GM18868 (cell line): ENCODE measurements at regions not wholly inside any gene's neighbourhood (a gene's known extent, or its start where the extent isn't known, plus 50 kb on each side); places are given as distances from the start of the nearest gene placed in this dataset.
"Not testable (repeated sequence)": the region's sequence is repeated elsewhere in the genome, so short reads cannot be mapped to it uniquely, and the experiment has no call there.

Experiments
- ATAC-seq: cut with Tn5 transposase; IDR thresholded peaks from one replicate; pipeline ENCODE4 v1.9.1; 2021; ENCODE audit warnings: mild to moderate bottlenecking, moderate library complexity; ENCODE audit not compliant: unreplicated experiment

DNA sequence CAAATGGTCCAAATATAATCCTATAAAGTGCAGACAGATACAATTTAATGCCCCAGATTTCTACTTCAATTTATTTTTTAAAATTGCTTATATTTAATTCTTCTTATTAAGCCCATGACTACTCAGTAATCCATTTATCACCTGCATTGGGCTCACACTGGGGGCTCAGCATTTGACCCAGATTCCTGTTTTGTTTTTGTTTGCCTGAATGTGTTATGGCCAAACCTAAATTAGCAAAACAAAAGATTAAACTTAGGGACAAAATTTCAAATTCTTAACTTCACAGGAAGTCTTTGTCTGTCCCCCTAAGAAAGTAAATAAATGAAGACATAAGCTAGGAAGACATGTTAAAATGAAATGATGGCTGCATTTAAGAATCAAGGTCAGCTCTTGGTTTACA is 322.3 kb downstream of the RMST start:
- no peak for ATAC-seq

DNA sequence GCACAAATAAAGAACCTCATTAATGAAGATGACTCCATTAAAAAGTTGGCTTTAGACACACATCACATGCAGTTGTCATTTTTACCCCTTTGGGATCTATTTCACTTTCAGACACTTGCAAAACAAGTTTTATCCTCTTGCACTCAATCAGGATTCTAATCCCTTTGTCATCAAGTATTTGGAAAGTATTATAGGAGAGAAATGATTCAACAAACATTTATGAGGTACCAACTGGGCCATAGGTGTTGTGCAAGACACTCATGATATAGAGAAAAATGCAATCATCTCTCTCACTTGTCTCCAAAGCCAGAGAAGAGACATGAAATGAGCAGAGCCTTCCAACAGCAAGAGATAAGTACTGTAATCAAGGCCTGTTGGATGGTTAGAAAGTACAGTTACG is 327.7 kb downstream of the RMST start:
- ATAC-seq: no peak

- ATAC-seq: no peak
Observed at GRCh38 chr12:97797473-97797872, 334.9 kb downstream of the RMST start.

DNA sequence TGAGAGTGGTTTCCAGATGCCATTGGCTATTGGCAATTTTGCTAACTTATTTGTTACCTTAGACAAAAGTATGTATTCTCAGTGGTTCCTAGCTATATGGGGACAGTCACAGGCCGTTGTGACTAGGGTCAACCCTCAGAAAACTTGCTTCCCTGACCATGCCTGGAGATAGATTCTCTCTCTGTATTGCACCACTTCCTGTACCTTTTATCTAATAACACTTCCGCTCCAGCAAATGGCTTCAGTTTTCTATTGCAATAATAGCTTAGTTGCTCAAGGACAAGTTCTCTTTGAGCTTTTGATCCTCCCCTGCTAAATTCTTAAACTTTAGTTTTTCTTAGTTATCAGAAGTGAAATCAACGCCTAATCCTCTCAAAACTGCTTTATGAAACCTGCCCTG is 338.0 kb downstream of the RMST start:
- no peak for ATAC-seq

- no peak for ATAC-seq
Observed at GRCh38 chr12:97801471-97802059, 339.0 kb downstream of the RMST start.

- ATAC-seq: no peak
Observed at GRCh38 chr12:97805146-97805545, 342.5 kb downstream of the RMST start.

- no peak for ATAC-seq
Observed at GRCh38 chr12:97813301-97813700, 350.7 kb downstream of the RMST start.

GRCh38 chr12:97821806-97822205 is 359.2 kb downstream of the RMST start:
- no peak for ATAC-seq

DNA sequence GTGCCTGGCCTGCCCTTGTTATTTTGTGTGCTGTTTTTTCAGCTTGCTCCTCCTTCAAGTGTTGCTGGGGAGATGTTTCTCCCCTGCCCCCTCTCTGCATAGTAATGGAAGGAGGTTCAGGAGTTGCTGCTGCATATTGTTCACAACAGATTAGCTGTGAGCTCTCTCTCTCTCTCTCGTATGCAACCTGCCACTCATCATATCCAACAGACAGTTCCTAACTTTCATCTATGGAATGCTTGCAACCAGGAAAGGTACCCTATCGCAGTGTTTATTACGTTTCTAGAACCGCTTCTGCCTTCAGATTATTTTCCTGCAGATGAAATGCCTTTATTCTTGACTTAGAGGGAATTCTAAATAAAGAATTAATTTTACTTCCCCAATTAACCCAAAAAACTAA is 372.9 kb downstream of the RMST start:
- no peak for ATAC-seq

DNA sequence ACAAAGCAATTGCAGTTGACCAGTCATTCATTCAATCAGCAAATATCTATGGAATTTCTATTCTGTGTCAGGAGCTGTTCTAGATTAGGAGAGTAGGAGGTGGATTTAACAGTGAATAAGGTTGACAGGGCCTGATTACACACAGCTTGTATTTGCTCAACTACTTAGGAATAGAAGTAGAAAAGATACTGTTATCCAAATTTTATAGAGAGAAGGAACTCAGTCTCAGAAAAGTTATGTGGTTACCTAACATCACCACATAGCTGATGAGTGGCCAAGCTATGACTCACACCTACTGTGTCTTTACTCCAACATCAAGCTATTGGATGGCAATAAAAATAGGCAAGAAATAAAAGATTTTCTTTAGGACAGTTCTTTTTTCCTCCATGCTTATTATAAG is 374.8 kb downstream of the RMST start:
- no peak for ATAC-seq

- ATAC-seq: no peak
Observed at GRCh38 chr12:97848051-97848450, 385.4 kb downstream of the RMST start.

- ATAC-seq: no peak
Observed at GRCh38 chr12:97854477-97854876, 391.9 kb downstream of the RMST start.

GRCh38 chr12:97862072-97862471 is 399.5 kb downstream of the RMST start:
- ATAC-seq: no peak

- ATAC-seq: no peak
Observed at GRCh38 chr12:97875064-97875463, 412.5 kb downstream of the RMST start.

DNA sequence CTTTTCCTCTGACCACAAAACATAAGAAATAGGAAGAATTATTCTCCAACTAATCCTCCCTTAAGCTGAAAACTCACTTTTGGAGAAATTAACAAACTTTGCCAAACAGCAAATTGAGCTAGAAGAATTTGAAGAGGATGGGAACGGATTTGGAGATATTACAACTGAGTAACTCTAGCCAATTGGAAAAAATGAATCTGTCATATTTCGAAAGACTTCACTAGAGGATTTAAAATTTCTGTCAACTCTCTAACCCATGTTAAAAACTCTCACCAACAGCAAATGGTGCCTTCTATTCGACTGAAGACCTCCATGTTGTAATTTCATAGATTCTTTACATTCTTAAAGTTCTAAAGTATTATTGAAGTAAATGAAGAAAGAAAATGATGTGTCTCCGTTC is 414.2 kb downstream of the RMST start:
- ATAC-seq: no peak

- ATAC-seq: no peak
Observed at GRCh38 chr12:97877404-97877803, 414.8 kb downstream of the RMST start.

GRCh38 chr12:97886511-97887176 is 424.0 kb downstream of the RMST start:
- ATAC-seq: no peak

GRCh38 chr12:97897881-97898280 is 435.3 kb downstream of the RMST start:
- ATAC-seq: not testable (repeated sequence)

DNA sequence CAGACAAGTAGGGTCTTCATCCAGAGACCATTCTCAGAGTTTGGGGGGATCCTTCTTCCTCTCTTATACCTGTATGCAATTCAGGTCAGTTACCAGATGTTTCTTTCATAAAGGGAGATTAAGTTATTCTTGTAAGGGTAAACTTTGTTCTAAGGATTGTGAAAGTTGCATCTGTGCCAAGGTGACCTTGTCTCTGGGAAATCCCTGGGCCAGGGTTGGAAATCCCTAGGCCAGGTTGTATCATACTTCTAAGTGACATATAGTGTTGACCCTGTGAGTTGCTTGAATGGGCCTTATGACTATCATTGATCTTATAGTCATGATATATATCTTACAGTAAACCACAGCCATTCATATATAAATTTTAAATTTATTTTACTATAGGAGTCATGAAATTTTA is 436.9 kb downstream of the RMST start:
- no peak for ATAC-seq

- ATAC-seq: no peak
Observed at GRCh38 chr12:97899956-97900355, 437.4 kb downstream of the RMST start.

GRCh38 chr12:97903356-97903755 is 440.8 kb downstream of the RMST start:
- no peak for ATAC-seq

DNA sequence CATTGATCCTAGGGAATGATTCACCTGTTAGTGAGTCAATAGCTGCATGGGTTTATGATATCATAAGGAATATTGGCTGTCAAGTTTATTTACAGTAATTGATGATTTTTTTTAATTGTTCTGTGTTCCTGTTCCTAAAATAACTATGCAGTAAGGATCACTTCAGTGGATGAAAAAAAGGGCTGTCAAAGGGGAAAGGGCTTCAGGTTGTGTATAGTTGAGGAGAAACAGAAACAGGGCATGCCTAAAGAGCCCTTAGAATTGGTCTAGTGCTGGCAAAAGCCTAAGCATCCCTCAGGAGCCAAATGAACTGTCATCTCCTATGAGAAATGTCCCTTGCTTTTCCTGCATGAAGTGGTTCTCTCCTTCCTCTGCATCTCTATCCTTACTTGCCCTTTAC is 444.9 kb downstream of the RMST start:
- ATAC-seq: no peak

GRCh38 chr12:97910559-97910958 is 448.0 kb downstream of the RMST start:
- no peak for ATAC-seq
